ENCODE measurements at regions not wholly inside any gene's neighbourhood (a gene's known extent, or its start where the extent isn't known, plus 50 kb on each side); places are given as distances from the start of the nearest gene placed in this dataset.

GRCh38 chr15:94008104-94009074 is 223.0 kb upstream of the MCTP2 start:
- peak overlapping the region in 1 of 2 donors; percentile 13 for H3K27ac ChIP-seq (ENCODE audit: low read depth in 2 of 2, low read length in 1 of 2)
- H3K27me3 ChIP-seq (ENCODE audit: control insufficient read depth in 1 of 2, insufficient read depth in 2 of 2, low read length in 2 of 2), result no peaks in the 10 kb centered on the region
- H3K4me1 ChIP-seq (ENCODE audit: control insufficient read depth in 2 of 2, insufficient read depth in 2 of 2, low read length in 1 of 2), result no peaks in the 10 kb centered on the region
- no peaks in the 10 kb centered on the region for H3K36me3 ChIP-seq (ENCODE audit: control insufficient read depth in 2 of 2, insufficient read depth in 2 of 2, low read length in 1 of 2)
- WGBS, 2 donors, result 76 to 83% methylated on average over 9 of the region's 9 CpGs
- no peaks in the 10 kb centered on the region for H3K9me3 ChIP-seq (ENCODE audit: control insufficient read depth in 2 of 2, insufficient read depth in 1 of 2, low read depth in 1 of 2, low read length in 1 of 2)
- H3K4me3 ChIP-seq (ENCODE audit: low read depth in 1 of 2, low read length in 2 of 2), result no peak overlapping the region

DNA sequence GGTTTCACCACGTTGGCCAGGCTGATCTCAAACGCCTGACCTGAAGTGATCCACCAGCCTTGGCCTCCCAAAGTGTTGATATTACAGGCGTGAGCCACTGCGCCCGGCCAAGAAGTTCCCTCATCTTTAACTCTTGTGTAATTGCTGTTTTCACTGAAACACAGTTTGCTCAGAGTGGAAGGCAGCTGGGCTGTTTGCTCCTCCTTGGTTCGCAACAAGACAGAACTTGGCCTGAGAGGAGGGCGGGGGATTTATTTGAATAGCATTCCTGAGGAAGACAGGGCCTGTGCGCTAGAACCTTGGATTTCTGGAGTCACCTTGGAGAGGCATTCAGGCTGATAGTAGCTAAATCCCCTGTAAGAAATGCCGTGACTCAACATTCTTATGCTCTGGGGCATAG is 226.7 kb upstream of the MCTP2 start:
- Histone ChIP-seq H3K27me3 (ENCODE audit: control insufficient read depth in 1 of 2, insufficient read depth in 2 of 2, low read length in 2 of 2) (no peaks in the 10 kb centered on the region), H3K4me3 (ENCODE audit: low read depth in 1 of 2, low read length in 2 of 2) (no peak overlapping the region), H3K9me3 (ENCODE audit: control insufficient read depth in 2 of 2, insufficient read depth in 1 of 2, low read depth in 1 of 2, low read length in 1 of 2) (no peaks in the 10 kb centered on the region), H3K36me3 (ENCODE audit: control insufficient read depth in 2 of 2, insufficient read depth in 2 of 2, low read length in 1 of 2) (no peaks in the 10 kb centered on the region), H3K27ac (ENCODE audit: low read depth in 2 of 2, low read length in 1 of 2) (peak overlapping the region; percentile 40 to 56), H3K4me1 (ENCODE audit: control insufficient read depth in 2 of 2, insufficient read depth in 2 of 2, low read length in 1 of 2) (no peaks in the 10 kb centered on the region)
- 34 to 44% methylated on average over 9 of the region's 9 CpGs for WGBS, 2 donors

DNA sequence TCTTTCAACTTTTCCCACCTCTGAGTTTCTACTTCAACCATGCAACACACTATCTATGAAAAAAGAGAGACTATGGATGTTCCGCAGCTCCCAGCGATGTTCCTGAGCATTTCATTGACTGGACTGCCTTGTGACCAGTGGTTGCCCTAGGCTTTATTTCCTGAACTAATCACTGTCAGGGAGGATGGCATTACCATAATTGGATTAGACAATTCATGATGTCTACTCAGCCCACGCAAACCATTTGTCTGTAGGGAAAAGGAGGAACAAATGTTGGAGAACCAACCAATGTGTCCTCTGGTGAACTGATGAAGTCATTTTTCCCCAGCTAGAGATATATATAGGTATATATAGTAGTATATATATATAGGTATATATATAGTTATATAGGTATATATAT is 229.3 kb upstream of the MCTP2 start:
- Histone ChIP-seq H3K27ac (ENCODE audit: low read depth in 2 of 2, low read length in 1 of 2) (no peak overlapping the region), H3K27me3 (ENCODE audit: control insufficient read depth in 1 of 2, insufficient read depth in 2 of 2, low read length in 2 of 2) (no peaks in the 10 kb centered on the region), H3K4me3 (ENCODE audit: low read depth in 1 of 2, low read length in 2 of 2) (no peak overlapping the region), H3K36me3 (ENCODE audit: control insufficient read depth in 2 of 2, insufficient read depth in 2 of 2, low read length in 1 of 2) (no peaks in the 10 kb centered on the region), H3K4me1 (ENCODE audit: control insufficient read depth in 2 of 2, insufficient read depth in 2 of 2, low read length in 1 of 2) (no peaks in the 10 kb centered on the region), H3K9me3 (ENCODE audit: control insufficient read depth in 2 of 2, insufficient read depth in 1 of 2, low read depth in 1 of 2, low read length in 1 of 2) (no peaks in the 10 kb centered on the region)
- WGBS, 2 donors, result 94 to 96% methylated on average over 3 of the region's 3 CpGs

- Histone ChIP-seq H3K9me3 (ENCODE audit: control insufficient read depth in 2 of 2, insufficient read depth in 1 of 2, low read depth in 1 of 2, low read length in 1 of 2) (no peaks in the 10 kb centered on the region), H3K27ac (ENCODE audit: low read depth in 2 of 2, low read length in 1 of 2) (no peak overlapping the region), H3K4me3 (ENCODE audit: low read depth in 1 of 2, low read length in 2 of 2) (no peak overlapping the region), H3K4me1 (ENCODE audit: control insufficient read depth in 2 of 2, insufficient read depth in 2 of 2, low read length in 1 of 2) (no peaks in the 10 kb centered on the region), H3K36me3 (ENCODE audit: control insufficient read depth in 2 of 2, insufficient read depth in 2 of 2, low read length in 1 of 2) (no peaks in the 10 kb centered on the region), H3K27me3 (ENCODE audit: control insufficient read depth in 1 of 2, insufficient read depth in 2 of 2, low read length in 2 of 2) (no peaks in the 10 kb centered on the region)
- WGBS, 2 donors, result 22 to 31% methylated on average over 3 of the region's 3 CpGs
These were observed 230.0 kb upstream of the MCTP2 start for GRCh38 chr15:94001255-94001801.

DNA sequence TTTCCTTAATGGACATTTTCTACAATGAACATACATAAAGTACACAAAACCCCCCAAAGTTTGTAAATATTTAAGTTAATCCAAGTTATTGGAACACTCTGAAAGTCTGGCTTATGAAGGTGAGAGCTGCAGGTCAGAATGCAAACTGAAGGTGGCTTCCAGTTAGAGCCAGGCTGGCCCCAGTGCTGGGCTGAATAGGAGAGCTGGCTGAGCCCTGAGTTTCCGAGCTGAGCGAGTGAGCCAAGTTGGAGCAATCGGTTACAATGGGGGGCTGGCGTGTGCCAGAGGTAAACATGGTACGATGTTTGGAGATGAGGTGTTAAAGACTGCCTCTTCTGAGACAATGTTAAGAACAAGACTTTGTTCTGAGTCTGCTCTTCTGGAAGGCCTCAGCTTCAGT is 230.8 kb upstream of the MCTP2 start:
- H3K27ac ChIP-seq (ENCODE audit: low read depth in 2 of 2, low read length in 1 of 2), result no peak overlapping the region
- 69 to 77% methylated on average over 5 of the region's 5 CpGs for WGBS, 2 donors
- H3K9me3 ChIP-seq (ENCODE audit: control insufficient read depth in 2 of 2, insufficient read depth in 1 of 2, low read depth in 1 of 2, low read length in 1 of 2), result no peaks in the 10 kb centered on the region
- no peak overlapping the region for H3K4me3 ChIP-seq (ENCODE audit: low read depth in 1 of 2, low read length in 2 of 2)
- H3K27me3 ChIP-seq (ENCODE audit: control insufficient read depth in 1 of 2, insufficient read depth in 2 of 2, low read length in 2 of 2), result no peaks in the 10 kb centered on the region
- no peaks in the 10 kb centered on the region for H3K36me3 ChIP-seq (ENCODE audit: control insufficient read depth in 2 of 2, insufficient read depth in 2 of 2, low read length in 1 of 2)
- H3K4me1 ChIP-seq (ENCODE audit: control insufficient read depth in 2 of 2, insufficient read depth in 2 of 2, low read length in 1 of 2), result no peaks in the 10 kb centered on the region

- H3K4me1 ChIP-seq (ENCODE audit: control insufficient read depth in 2 of 2, insufficient read depth in 2 of 2, low read length in 1 of 2), result no peaks in the 10 kb centered on the region
These were observed 234.2 kb upstream of the MCTP2 start for GRCh38 chr15:93997071-93997658.

DNA sequence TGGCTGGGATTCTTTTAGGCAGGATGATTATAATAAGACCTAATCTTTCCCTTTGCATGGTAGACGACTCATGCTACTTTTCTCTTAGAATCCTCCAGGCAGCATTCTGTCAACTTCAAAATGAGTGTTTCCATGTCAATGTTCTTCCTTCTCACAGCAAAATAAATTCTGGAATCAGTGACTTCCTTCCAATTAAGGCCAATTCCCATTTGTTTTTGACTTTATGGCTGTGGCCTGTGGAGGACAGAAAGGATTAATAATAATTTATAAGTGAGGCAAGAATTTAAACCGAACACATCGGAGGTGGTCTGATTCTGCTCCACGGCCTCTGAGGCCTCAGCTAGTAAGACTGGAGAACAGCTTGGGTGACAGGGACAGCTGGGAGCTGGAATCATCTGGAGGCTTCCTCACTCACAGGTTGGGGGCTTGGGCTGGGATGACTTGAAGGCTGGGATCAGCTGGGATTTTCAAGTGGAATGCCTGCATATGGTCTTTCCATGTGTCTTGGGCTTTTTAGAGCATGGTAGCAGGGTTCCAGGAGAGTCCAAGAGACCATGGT is 241.8 kb upstream of the MCTP2 start:
- WGBS, 2 donors, result 63 to 68% methylated on average over 4 of the region's 4 CpGs
- Histone ChIP-seq H3K27ac (ENCODE audit: low read depth in 2 of 2, low read length in 1 of 2) (peak overlapping the region in 1 of 2 donors; percentile 22), H3K4me3 (ENCODE audit: low read depth in 1 of 2, low read length in 2 of 2) (no peak overlapping the region), H3K27me3 (ENCODE audit: control insufficient read depth in 1 of 2, insufficient read depth in 2 of 2, low read length in 2 of 2) (no peaks in the 10 kb centered on the region), H3K36me3 (ENCODE audit: control insufficient read depth in 2 of 2, insufficient read depth in 2 of 2, low read length in 1 of 2) (no peaks in the 10 kb centered on the region), H3K4me1 (ENCODE audit: control insufficient read depth in 2 of 2, insufficient read depth in 2 of 2, low read length in 1 of 2) (no peaks in the 10 kb centered on the region), H3K9me3 (ENCODE audit: control insufficient read depth in 2 of 2, insufficient read depth in 1 of 2, low read depth in 1 of 2, low read length in 1 of 2) (no peaks in the 10 kb centered on the region)

More at GRCh38 chr15:93997071-93997658, 234.2 kb upstream of the MCTP2 start:
- no peaks in the 10 kb centered on the region for H3K27me3 ChIP-seq (ENCODE audit: control insufficient read depth in 1 of 2, insufficient read depth in 2 of 2, low read length in 2 of 2)
- H3K9me3 ChIP-seq (ENCODE audit: control insufficient read depth in 2 of 2, insufficient read depth in 1 of 2, low read depth in 1 of 2, low read length in 1 of 2), result no peaks in the 10 kb centered on the region
- WGBS, 2 donors, result 61 to 66% methylated on average over 6 of the region's 6 CpGs
- no peak overlapping the region for H3K27ac ChIP-seq (ENCODE audit: low read depth in 2 of 2, low read length in 1 of 2)
- H3K36me3 ChIP-seq (ENCODE audit: control insufficient read depth in 2 of 2, insufficient read depth in 2 of 2, low read length in 1 of 2), result no peaks in the 10 kb centered on the region
- no peak overlapping the region for H3K4me3 ChIP-seq (ENCODE audit: low read depth in 1 of 2, low read length in 2 of 2)

GRCh38 chr15:93987068-93987467 is 244.3 kb upstream of the MCTP2 start:
- Histone ChIP-seq H3K36me3 (ENCODE audit: control insufficient read depth in 2 of 2, insufficient read depth in 2 of 2, low read length in 1 of 2) (no peaks in the 10 kb centered on the region), H3K9me3 (ENCODE audit: control insufficient read depth in 2 of 2, insufficient read depth in 1 of 2, low read depth in 1 of 2, low read length in 1 of 2) (no peaks in the 10 kb centered on the region), H3K4me1 (ENCODE audit: control insufficient read depth in 2 of 2, insufficient read depth in 2 of 2, low read length in 1 of 2) (no peaks in the 10 kb centered on the region), H3K4me3 (ENCODE audit: low read depth in 1 of 2, low read length in 2 of 2) (no peak overlapping the region), H3K27me3 (ENCODE audit: control insufficient read depth in 1 of 2, insufficient read depth in 2 of 2, low read length in 2 of 2) (no peaks in the 10 kb centered on the region), H3K27ac (ENCODE audit: low read depth in 2 of 2, low read length in 1 of 2) (no peak overlapping the region)
- 71 to 74% methylated on average over 5 of the region's 5 CpGs for WGBS, 2 donors

GRCh38 chr15:93986400-93986984 is 244.9 kb upstream of the MCTP2 start:
- Histone ChIP-seq H3K36me3 (ENCODE audit: control insufficient read depth in 2 of 2, insufficient read depth in 2 of 2, low read length in 1 of 2) (no peaks in the 10 kb centered on the region), H3K27me3 (ENCODE audit: control insufficient read depth in 1 of 2, insufficient read depth in 2 of 2, low read length in 2 of 2) (no peaks in the 10 kb centered on the region), H3K9me3 (ENCODE audit: control insufficient read depth in 2 of 2, insufficient read depth in 1 of 2, low read depth in 1 of 2, low read length in 1 of 2) (no peaks in the 10 kb centered on the region), H3K4me3 (ENCODE audit: low read depth in 1 of 2, low read length in 2 of 2) (no peak overlapping the region), H3K27ac (ENCODE audit: low read depth in 2 of 2, low read length in 1 of 2) (no peak overlapping the region), H3K4me1 (ENCODE audit: control insufficient read depth in 2 of 2, insufficient read depth in 2 of 2, low read length in 1 of 2) (no peaks in the 10 kb centered on the region)
- 61 to 67% methylated on average over 3 of the region's 3 CpGs for WGBS, 2 donors

Data from esophagus (tissue), 2 donors.